Central memory CD8-positive, alpha-beta T cell (primary cell): ENCODE measurements at regions not wholly inside any gene's neighbourhood (a gene's known extent, or its start where the extent isn't known, plus 50 kb on each side); places are given as distances from the start of the nearest gene placed in this dataset.
"Not testable (repeated sequence)": the region's sequence is repeated elsewhere in the genome, so short reads cannot be mapped to it uniquely, and the experiment has no call there.

Source experiments
- ATAC-seq: fragments of 150-1000 bp; cut with Tn5 transposase; replicated peaks from 2 replicates; pipeline ENCODE4 v1.10.0; 2022; ENCODE audit warnings: mild to moderate bottlenecking, moderate FRiP score, moderate number of reproducible peaks; ENCODE audit not compliant: poor library complexity, severe bottlenecking; ENCODE audit errors: extremely low read depth
- DNase-seq, 2 donors: peaks; one replicate each; pipeline ENCODE4 v3.0.0; 2021; ENCODE audit warnings: low spot score in 2 of 2
- H3K27ac Mint-ChIP-seq: one replicate; pipeline ENCODE4 v1.8.0; 2022; ENCODE audit warnings: low read depth, mild to moderate bottlenecking, moderate library complexity, mixed read lengths
- H3K27me3 Mint-ChIP-seq: one replicate; pipeline ENCODE4 v1.8.0; 2022; ENCODE audit warnings: mixed read lengths
- H3K36me3 Mint-ChIP-seq: one replicate; pipeline ENCODE4 v1.8.0; 2022; ENCODE audit warnings: mild to moderate bottlenecking, moderate library complexity, mixed read lengths; ENCODE audit not compliant: insufficient read depth
- H3K4me1 Mint-ChIP-seq: one replicate; pipeline ENCODE4 v1.8.0; 2022; ENCODE audit warnings: mixed read lengths
- H3K4me3 Mint-ChIP-seq: one replicate; pipeline ENCODE4 v1.8.0; 2022; ENCODE audit warnings: mild to moderate bottlenecking, moderate library complexity, mixed read lengths
- H3K9me3 Mint-ChIP-seq: one replicate; pipeline ENCODE4 v1.8.0; 2022; ENCODE audit warnings: mixed read lengths

- no peaks in the 10 kb centered on the region for H3K4me1 Mint-ChIP-seq
- H3K27me3 Mint-ChIP-seq = no peaks in the 10 kb centered on the region
- peaks cover 16% of the 10 kb centered on the region for H3K9me3 Mint-ChIP-seq
- no peak for DNase-seq
- ATAC-seq = no peak
- H3K4me3 Mint-ChIP-seq = no peak overlapping the region
- H3K27ac Mint-ChIP-seq = no peak overlapping the region
- peaks cover 3% of the 10 kb centered on the region for H3K36me3 Mint-ChIP-seq
Observed at GRCh38 chr9:82458296-82458695, 469.7 kb downstream of the SPATA31D1 start.

DNA sequence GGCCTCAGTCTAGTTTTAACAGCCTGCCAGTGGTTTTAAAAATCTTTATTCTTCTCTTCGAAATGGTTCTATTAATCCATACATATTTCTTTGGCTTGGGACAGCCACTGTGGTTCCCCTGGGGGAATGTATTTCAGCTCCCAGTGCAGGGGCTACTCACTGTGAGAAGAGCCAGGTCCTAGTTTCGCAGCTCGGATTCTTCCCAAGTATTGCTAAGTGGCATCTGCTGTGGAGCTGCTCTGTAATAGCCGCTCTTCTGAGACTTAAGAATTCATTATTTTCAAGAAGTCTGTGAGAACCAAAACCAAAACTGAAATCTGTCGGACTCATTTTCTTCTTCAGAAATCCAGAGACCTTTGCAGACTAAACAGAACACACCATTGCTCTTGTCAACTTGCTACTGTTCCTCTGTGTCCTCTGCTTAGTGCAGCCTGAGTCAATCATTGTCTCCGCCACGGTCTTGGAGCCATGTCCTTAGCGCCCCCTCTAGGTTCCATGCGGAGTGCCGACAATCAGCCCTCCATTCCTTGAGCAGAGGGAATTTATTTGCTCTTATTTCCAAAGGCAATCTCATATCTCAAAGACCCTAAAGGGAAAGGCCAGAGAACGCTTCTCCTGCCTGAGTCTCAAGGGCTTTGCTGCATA lies 478.2 kb downstream of the SPATA31D1 start:
- peaks cover 21% of the 10 kb centered on the region for H3K9me3 Mint-ChIP-seq
- no peak overlapping the region for H3K4me3 Mint-ChIP-seq
- ATAC-seq (no peak), DNase-seq (no peak)
- no peaks in the 10 kb centered on the region for H3K27me3 Mint-ChIP-seq
- H3K36me3 Mint-ChIP-seq = no peaks in the 10 kb centered on the region
- no peaks in the 10 kb centered on the region for H3K4me1 Mint-ChIP-seq
- no peak overlapping the region for H3K27ac Mint-ChIP-seq

GRCh38 chr9:82467436-82467835 lies 478.9 kb downstream of the SPATA31D1 start:
- Mint-ChIP-seq H3K27ac (no peak overlapping the region), H3K4me3 (no peak overlapping the region), H3K27me3 (no peaks in the 10 kb centered on the region), H3K36me3 (no peaks in the 10 kb centered on the region), H3K9me3 (peaks cover 19% of the 10 kb centered on the region), H3K4me1 (no peaks in the 10 kb centered on the region)
- ATAC-seq (no peak), DNase-seq (no peak)

- peaks cover 11% of the 10 kb centered on the region for H3K9me3 Mint-ChIP-seq
- H3K4me1 Mint-ChIP-seq = no peaks in the 10 kb centered on the region
- no peaks in the 10 kb centered on the region for H3K27me3 Mint-ChIP-seq
- ATAC-seq = no peak
- no peak overlapping the region for H3K27ac Mint-ChIP-seq
- no peak for DNase-seq
- H3K4me3 Mint-ChIP-seq = no peak overlapping the region
- H3K36me3 Mint-ChIP-seq = no peaks in the 10 kb centered on the region
Observed at GRCh38 chr9:82474235-82474634, 485.7 kb downstream of the SPATA31D1 start.

DNA sequence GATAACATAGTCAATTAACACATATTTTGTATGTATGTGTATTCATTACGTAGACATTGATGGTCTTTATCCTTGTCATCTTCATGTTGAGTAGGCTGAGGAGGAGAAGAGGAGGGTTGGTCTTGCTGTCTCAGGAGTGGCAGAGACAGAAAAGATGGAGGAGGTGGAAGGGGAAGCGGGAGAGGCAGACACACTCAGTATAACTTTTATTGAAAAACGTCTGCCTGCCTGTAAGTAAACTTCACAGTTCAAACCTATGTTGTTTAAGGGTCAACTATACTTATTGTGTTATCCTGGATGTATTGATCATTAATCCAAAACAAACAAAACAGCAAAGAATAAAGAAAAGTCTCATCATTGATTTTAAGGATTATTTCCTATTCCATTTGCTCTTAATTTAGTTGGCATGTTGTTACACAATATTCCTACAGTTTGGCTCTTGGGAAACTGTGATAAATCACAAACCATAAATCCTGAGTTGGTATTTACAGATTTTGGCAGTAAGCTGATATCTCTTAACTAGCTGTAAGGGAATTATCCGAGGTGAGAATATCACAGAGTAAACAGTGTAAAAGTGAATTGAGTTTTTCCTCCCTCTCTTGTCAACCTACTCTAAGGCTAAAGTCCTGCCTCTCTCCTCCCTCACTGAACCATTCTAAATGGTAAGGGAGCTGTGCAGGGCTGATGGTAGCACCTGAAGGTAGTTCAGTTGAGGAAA lies 487.2 kb downstream of the SPATA31D1 start:
- ATAC-seq (no peak), DNase-seq (no peak)
- Mint-ChIP-seq H3K27ac (no peak overlapping the region), H3K27me3 (no peaks in the 10 kb centered on the region), H3K36me3 (no peaks in the 10 kb centered on the region), H3K9me3 (peaks cover 5% of the 10 kb centered on the region), H3K4me3 (no peak overlapping the region), H3K4me1 (no peaks in the 10 kb centered on the region)

DNA sequence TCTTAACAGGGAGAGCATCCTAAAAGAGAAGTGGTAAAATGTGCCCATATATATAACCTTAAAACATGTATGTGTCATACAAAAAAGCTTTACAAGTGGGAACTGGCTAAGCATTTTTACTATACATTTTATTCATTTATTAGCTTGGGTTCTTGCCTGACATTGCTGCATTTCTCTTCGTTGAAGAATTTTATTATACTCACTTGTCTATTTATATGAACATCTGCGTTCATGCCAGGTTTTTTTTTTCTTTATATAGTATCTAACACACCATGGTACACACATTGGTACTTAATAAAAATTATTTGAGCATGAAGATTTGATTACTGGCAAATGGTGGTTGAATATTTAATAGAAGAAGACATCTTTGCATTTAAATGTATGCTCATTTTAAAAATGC lies 492.3 kb downstream of the SPATA31D1 start:
- Mint-ChIP-seq H3K27ac (no peak overlapping the region), H3K4me3 (no peak overlapping the region), H3K9me3 (peaks cover 14% of the 10 kb centered on the region), H3K27me3 (no peaks in the 10 kb centered on the region), H3K4me1 (no peaks in the 10 kb centered on the region), H3K36me3 (no peaks in the 10 kb centered on the region)
- ATAC-seq (no peak), DNase-seq (no peak)

- Mint-ChIP-seq H3K27me3 (no peaks in the 10 kb centered on the region), H3K4me1 (no peaks in the 10 kb centered on the region), H3K4me3 (no peak overlapping the region), H3K36me3 (no peaks in the 10 kb centered on the region), H3K9me3 (peaks cover 14% of the 10 kb centered on the region), H3K27ac (no peak overlapping the region)
- ATAC-seq (no peak), DNase-seq (no peak)
Observed at GRCh38 chr9:82487935-82488312, 499.4 kb downstream of the SPATA31D1 start.

DNA sequence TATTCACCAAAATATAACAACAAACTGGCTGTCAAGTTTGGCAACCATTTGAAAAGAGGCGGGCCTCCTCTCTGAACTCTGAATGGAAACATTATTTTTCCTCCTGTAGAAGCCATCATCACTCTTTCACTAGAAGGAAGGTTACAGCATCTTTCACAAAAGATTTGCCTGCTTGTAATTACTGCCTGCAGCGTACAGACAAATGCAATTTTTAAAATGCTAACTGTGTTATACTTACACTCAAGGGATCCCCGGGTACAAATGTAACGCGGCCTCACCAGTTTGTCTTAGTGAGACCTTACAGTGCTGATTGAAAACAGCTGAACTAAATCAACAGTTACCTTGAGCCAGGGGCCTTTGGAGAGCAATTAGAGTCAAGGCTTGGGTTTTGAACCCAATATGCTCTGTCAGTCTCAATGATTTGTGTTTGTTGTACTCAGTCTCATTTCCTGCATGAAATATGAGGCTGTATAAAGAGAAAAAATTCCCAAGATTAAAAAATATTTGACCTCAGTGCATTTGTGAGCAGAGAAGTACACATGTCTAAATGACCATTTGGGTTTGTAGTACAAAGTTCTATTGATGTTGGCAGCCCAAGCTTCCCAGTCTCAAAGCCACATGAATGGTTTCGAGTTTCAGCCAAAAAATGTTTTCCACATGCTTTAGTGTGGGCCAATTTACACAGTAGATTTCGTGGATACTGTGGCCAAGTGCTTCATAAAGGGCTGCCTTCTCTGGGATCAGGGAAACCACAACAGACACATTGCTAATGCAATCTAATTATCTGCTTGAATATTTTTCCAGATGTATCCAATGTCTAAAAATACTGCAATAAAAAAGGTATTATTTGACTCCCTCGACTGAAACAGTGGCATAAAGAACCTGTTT lies 500.0 kb downstream of the SPATA31D1 start:
- no peak overlapping the region for H3K27ac Mint-ChIP-seq
- H3K27me3 Mint-ChIP-seq = no peaks in the 10 kb centered on the region
- ATAC-seq = no peak
- H3K36me3 Mint-ChIP-seq = no peaks in the 10 kb centered on the region
- no peaks in the 10 kb centered on the region for H3K4me1 Mint-ChIP-seq
- no peak for DNase-seq
- no peak overlapping the region for H3K4me3 Mint-ChIP-seq
- peaks cover 14% of the 10 kb centered on the region for H3K9me3 Mint-ChIP-seq

GRCh38 chr9:82489201-82489821 lies 500.7 kb downstream of the SPATA31D1 start:
- H3K36me3 Mint-ChIP-seq = no peaks in the 10 kb centered on the region
- no peaks in the 10 kb centered on the region for H3K27me3 Mint-ChIP-seq
- no peak for DNase-seq
- ATAC-seq = no peak
- H3K9me3 Mint-ChIP-seq = peaks cover 11% of the 10 kb centered on the region
- H3K27ac Mint-ChIP-seq = no peak overlapping the region
- no peak overlapping the region for H3K4me3 Mint-ChIP-seq
- H3K4me1 Mint-ChIP-seq = no peaks in the 10 kb centered on the region

DNA sequence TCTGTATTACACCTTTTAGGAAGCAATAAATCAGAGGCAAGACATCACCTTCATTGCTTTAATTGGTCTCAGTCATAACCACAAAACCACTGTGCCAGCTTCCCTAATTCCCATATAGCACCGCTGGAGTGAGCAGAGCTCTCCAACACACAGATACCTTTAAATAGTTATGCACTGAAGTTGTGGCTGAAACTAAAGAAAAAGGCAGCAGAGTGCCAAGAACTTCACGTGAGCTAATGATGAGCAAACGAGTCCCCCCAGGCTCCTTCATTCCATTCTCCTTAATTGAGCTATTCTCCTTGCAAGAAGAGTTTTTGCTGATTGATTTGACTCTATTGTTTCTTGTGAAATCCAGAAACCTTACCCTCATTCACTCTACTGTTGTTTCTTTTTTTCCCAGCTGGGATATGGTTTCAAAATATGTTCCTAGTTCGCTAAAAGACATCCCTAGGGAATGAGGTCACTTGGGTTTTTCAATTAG lies 501.5 kb downstream of the SPATA31D1 start:
- DNase-seq (no peak), ATAC-seq (no peak)
- Mint-ChIP-seq H3K9me3 (peaks cover 5% of the 10 kb centered on the region), H3K27ac (no peak overlapping the region), H3K36me3 (peaks cover 2% of the 10 kb centered on the region), H3K4me1 (no peaks in the 10 kb centered on the region), H3K4me3 (no peak overlapping the region), H3K27me3 (no peaks in the 10 kb centered on the region)

DNA sequence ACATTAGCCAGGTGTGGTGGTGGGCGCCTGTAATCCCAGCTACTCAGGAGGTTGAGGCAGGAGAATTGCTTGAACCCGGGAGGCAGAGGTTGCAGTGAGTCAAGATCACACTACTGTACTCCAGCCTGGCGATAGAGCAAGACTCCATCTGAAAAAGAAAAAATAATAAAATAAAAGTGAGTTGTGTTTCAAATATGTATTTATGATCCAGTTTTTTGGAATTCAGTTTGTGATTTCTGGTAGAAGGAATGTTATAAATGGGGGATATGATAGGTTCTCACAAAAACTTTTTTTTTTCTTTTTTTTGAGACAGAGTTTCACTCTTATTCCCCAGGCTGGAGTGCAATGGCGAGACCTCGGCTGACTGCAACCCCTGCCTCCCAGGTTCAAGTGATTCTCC lies 502.2 kb downstream of the SPATA31D1 start:
- H3K4me1 Mint-ChIP-seq, H3K4me3 Mint-ChIP-seq, DNase-seq, ATAC-seq, H3K27ac Mint-ChIP-seq, H3K36me3 Mint-ChIP-seq, H3K27me3 Mint-ChIP-seq, H3K9me3 Mint-ChIP-seq: not testable (repeated sequence)

- peaks cover 2% of the 10 kb centered on the region for H3K9me3 Mint-ChIP-seq
- no peak for ATAC-seq
- H3K27ac Mint-ChIP-seq = no peak overlapping the region
- no peak for DNase-seq
- H3K27me3 Mint-ChIP-seq = no peaks in the 10 kb centered on the region
- no peaks in the 10 kb centered on the region for H3K4me1 Mint-ChIP-seq
- peaks cover 2% of the 10 kb centered on the region for H3K36me3 Mint-ChIP-seq
- H3K4me3 Mint-ChIP-seq = no peak overlapping the region
Observed at GRCh38 chr9:82491604-82492003, 503.0 kb downstream of the SPATA31D1 start.
